GM12892 (cell line): ENCODE measurements at regions not wholly inside any gene's neighbourhood (a gene's known extent, or its start where the extent isn't known, plus 50 kb on each side); places are given as distances from the start of the nearest gene placed in this dataset.

ENCODE experiments used
- DNase-seq: peaks from one replicate; pipeline ENCODE4 v3.0.0; 2011; ENCODE audit not compliant: insufficient read length
- FAIRE-seq: peaks from 2 replicates; lab custom pipeline; 2011; peaks lifted over from hg19 to GRCh38; lab: Jason Lieb, UNC
- POLR2A ChIP-seq: IDR thresholded peaks from 2 replicates; pipeline ENCODE4 v1.6.1; 2011; ENCODE audit warnings: low read depth, low read length, control low read depth
- POLR2AphosphoS5 ChIP-seq: IDR thresholded peaks from 2 replicates; pipeline ENCODE4 v1.6.1; 2011; ENCODE audit warnings: low read depth, low read length, control low read depth
- TAF1 ChIP-seq: IDR thresholded peaks from 2 replicates; pipeline ENCODE4 v1.6.1; 2011; ENCODE audit warnings: low read depth, mild to moderate bottlenecking, control low read depth, low read length, borderline replicate concordance

GRCh38 chr21:28773036-28773435 lies 219.6 kb downstream of the LTN1 start:
- FAIRE-seq (no peak), DNase-seq (no peak)
- TF ChIP-seq POLR2A = no peak
- TF ChIP-seq TAF1 = no peak
- no peak for TF ChIP-seq POLR2AphosphoS5

GRCh38 chr21:28771790-28772501 lies 220.7 kb downstream of the LTN1 start:
- FAIRE-seq = no peak
- TF ChIP-seq TAF1 = no peak
- TF ChIP-seq POLR2A = no peak
- no peak for TF ChIP-seq POLR2AphosphoS5
- DNase-seq = no peak

- FAIRE-seq = no peak
- DNase-seq = no peak
- TF ChIP-seq POLR2A (no peak), POLR2AphosphoS5 (no peak), TAF1 (no peak)
Observed at GRCh38 chr21:28770867-28771661, 221.6 kb downstream of the LTN1 start.

DNA sequence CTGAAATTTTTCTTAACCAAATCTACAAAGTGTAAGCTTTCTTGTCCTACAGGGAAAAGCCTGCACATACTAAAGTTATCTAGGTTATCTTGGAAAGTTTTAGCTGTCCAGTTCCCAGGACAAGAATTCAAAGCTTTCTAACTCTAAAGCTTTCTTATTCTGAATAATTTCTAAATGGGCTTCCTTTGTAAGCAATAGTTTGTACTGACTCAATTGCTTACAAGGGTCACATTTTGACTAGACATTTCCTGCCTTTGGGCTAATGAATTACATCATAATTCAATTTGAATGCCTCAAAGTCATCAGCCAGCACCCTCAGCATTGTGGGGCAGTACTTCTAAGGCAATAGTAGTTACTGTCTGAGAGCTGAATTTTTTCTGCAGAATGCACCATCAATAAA lies 223.0 kb downstream of the LTN1 start:
- TF ChIP-seq POLR2AphosphoS5 (no peak), POLR2A (no peak), TAF1 (no peak)
- DNase-seq = no peak

DNA sequence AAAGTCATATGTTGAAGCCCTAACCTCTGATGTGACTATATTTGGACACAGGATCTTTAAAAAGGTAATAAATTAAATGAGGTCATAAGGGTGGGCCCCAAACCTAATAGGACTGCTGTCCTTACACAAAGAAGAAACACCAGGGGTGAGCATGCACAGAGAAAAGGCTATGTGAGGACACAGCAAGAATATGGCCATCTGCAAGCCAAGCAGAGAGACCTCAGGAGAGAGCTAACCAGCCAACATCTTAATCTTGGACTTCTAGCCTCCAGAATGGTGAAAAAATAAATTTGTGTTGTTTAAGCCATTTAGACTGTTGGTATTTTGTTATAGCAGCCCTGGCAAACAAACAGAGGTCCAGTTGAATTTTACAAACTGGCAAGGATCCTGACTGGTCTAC lies 223.9 kb downstream of the LTN1 start:
- no peak for FAIRE-seq
- no peak for DNase-seq
- TF ChIP-seq POLR2A = no peak
- TF ChIP-seq POLR2AphosphoS5 = no peak
- TF ChIP-seq TAF1 = no peak

More for the DNA sequence above, 223.0 kb downstream of the LTN1 start:
- FAIRE-seq = no peak

DNA sequence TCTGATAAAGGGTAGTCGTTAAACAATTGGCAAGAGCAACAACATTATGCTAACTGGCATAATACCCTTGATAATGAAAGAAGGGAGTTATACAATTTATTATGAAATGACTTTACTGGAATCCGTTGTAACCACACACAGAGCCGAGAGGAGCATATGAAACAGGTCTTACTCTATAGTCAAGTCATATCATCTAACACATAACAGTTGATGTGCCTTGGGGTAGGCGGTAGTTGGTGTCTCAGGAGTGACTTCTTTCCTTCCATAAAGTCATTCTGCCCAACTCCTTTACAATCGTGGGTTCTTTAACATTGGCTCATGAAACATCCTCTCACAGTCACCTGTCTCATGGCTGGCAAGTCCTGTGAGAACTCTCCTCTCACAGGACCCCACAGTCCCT lies 225.2 kb downstream of the LTN1 start:
- no peak for DNase-seq
- TF ChIP-seq POLR2A (no peak), TAF1 (no peak), POLR2AphosphoS5 (no peak)
- no peak for FAIRE-seq

GRCh38 chr21:28763809-28764418 lies 228.8 kb downstream of the LTN1 start:
- no peak for FAIRE-seq
- TF ChIP-seq TAF1 (no peak), POLR2AphosphoS5 (no peak), POLR2A (no peak)
- no peak for DNase-seq

GRCh38 chr21:28762357-28762735 lies 230.3 kb downstream of the LTN1 start:
- no peak for TF ChIP-seq POLR2A
- no peak for TF ChIP-seq TAF1
- no peak for TF ChIP-seq POLR2AphosphoS5
- FAIRE-seq (no peak), DNase-seq (no peak)

GRCh38 chr21:28761674-28762356 lies 230.9 kb downstream of the LTN1 start:
- no peak for DNase-seq
- FAIRE-seq = no peak
- no peak for TF ChIP-seq TAF1
- TF ChIP-seq POLR2AphosphoS5 = no peak
- TF ChIP-seq POLR2A = no peak

GRCh38 chr21:28758883-28759242 lies 233.8 kb downstream of the LTN1 start:
- TF ChIP-seq TAF1 (no peak), POLR2AphosphoS5 (no peak), POLR2A (no peak)
- FAIRE-seq = no peak
- DNase-seq = no peak
